IgD-negative memory B cell (primary cell): ENCODE measurements at regions not wholly inside any gene's neighbourhood (a gene's known extent, or its start where the extent isn't known, plus 50 kb on each side); places are given as distances from the start of the nearest gene placed in this dataset.

ENCODE experiments used
- H3K27ac Mint-ChIP-seq, 3 donors: one replicate each; pipeline ENCODE4 v1.8.0; 2020 to 2022; ENCODE audit warnings: mild to moderate bottlenecking in 3 of 3, mixed read lengths in 3 of 3, moderate library complexity in 1 of 3
- H3K27me3 Mint-ChIP-seq: one replicate; pipeline ENCODE4 v1.8.0; 2021; ENCODE audit warnings: mixed read lengths
- H3K36me3 Mint-ChIP-seq: one replicate; pipeline ENCODE4 v1.8.0; 2020; ENCODE audit warnings: mild to moderate bottlenecking, mixed read lengths
- H3K4me1 Mint-ChIP-seq, 3 donors: one replicate each; pipeline ENCODE4 v1.8.0; 2020 to 2022; ENCODE audit warnings: mixed read lengths in 3 of 3, mild to moderate bottlenecking in 1 of 3
- H3K4me3 Mint-ChIP-seq, 4 donors: one replicate each; pipeline ENCODE4 v1.8.0; 2020 to 2022; ENCODE audit warnings: mild to moderate bottlenecking in 4 of 4, mixed read lengths in 4 of 4, moderate library complexity in 3 of 4
- H3K9me3 Mint-ChIP-seq, 3 donors: one replicate each; pipeline ENCODE4 v1.8.0; 2020 to 2021; ENCODE audit warnings: mixed read lengths in 3 of 3, mild to moderate bottlenecking in 1 of 3

GRCh38 chr21:28336314-28336713 lies 656.4 kb downstream of the LTN1 start:
- peaks cover 3% of the 10 kb centered on the region for H3K27me3 Mint-ChIP-seq
- no peaks in the 10 kb centered on the region for H3K9me3 Mint-ChIP-seq
- no peak overlapping the region for H3K27ac Mint-ChIP-seq
- no peak overlapping the region for H3K4me3 Mint-ChIP-seq
- H3K36me3 Mint-ChIP-seq = no peaks in the 10 kb centered on the region
- peaks cover 0 to 1% (median 0%) of the 10 kb centered on the region in 3 donors for H3K4me1 Mint-ChIP-seq

- peaks cover 0 to 6% (median 0%) of the 10 kb centered on the region in 3 donors for H3K9me3 Mint-ChIP-seq
- H3K4me1 Mint-ChIP-seq = peaks cover 0 to 1% (median 0%) of the 10 kb centered on the region in 3 donors
- H3K27me3 Mint-ChIP-seq = no peaks in the 10 kb centered on the region
- no peak overlapping the region for H3K27ac Mint-ChIP-seq
- peaks cover 2% of the 10 kb centered on the region for H3K36me3 Mint-ChIP-seq
- no peak overlapping the region for H3K4me3 Mint-ChIP-seq
These were observed 658.3 kb downstream of the LTN1 start for GRCh38 chr21:28334407-28334806.

GRCh38 chr21:28333578-28334075 lies 659.0 kb downstream of the LTN1 start:
- H3K4me3 Mint-ChIP-seq = no peak overlapping the region
- no peaks in the 10 kb centered on the region for H3K4me1 Mint-ChIP-seq
- no peaks in the 10 kb centered on the region for H3K27me3 Mint-ChIP-seq
- H3K36me3 Mint-ChIP-seq = peaks cover 2% of the 10 kb centered on the region
- H3K27ac Mint-ChIP-seq = no peak overlapping the region
- peaks cover 0 to 6% (median 2%) of the 10 kb centered on the region in 3 donors for H3K9me3 Mint-ChIP-seq

- no peaks in the 10 kb centered on the region for H3K4me1 Mint-ChIP-seq
- no peak overlapping the region for H3K27ac Mint-ChIP-seq
- H3K27me3 Mint-ChIP-seq = no peaks in the 10 kb centered on the region
- H3K36me3 Mint-ChIP-seq = peaks cover 2% of the 10 kb centered on the region
- H3K4me3 Mint-ChIP-seq = no peak overlapping the region
- H3K9me3 Mint-ChIP-seq = peaks cover 0 to 6% (median 3%) of the 10 kb centered on the region in 3 donors
These were observed 659.9 kb downstream of the LTN1 start for GRCh38 chr21:28332796-28333195.

GRCh38 chr21:28325618-28326017 lies 667.1 kb downstream of the LTN1 start:
- H3K4me1 Mint-ChIP-seq = no peaks in the 10 kb centered on the region
- H3K9me3 Mint-ChIP-seq = peaks cover 3 to 19% (median 6%) of the 10 kb centered on the region in 3 donors

GRCh38 chr21:28324690-28325089 lies 668.0 kb downstream of the LTN1 start:
- Mint-ChIP-seq H3K36me3 (no peaks in the 10 kb centered on the region), H3K4me1 (no peaks in the 10 kb centered on the region), H3K27me3 (no peaks in the 10 kb centered on the region), H3K27ac (peak overlapping the region in 1 of 3 donors; percentile 22), H3K4me3 (no peak overlapping the region), H3K9me3 (peaks cover under 1 to 22% (median 6%) of the 10 kb centered on the region in 3 donors)

More at GRCh38 chr21:28325618-28326017, 667.1 kb downstream of the LTN1 start:
- Mint-ChIP-seq H3K4me3 (no peak overlapping the region), H3K27ac (no peak overlapping the region), H3K36me3 (no peaks in the 10 kb centered on the region), H3K27me3 (no peaks in the 10 kb centered on the region)

GRCh38 chr21:28317177-28317950 lies 675.3 kb downstream of the LTN1 start:
- Mint-ChIP-seq H3K9me3 (peaks cover 0 to 15% (median 6%) of the 10 kb centered on the region in 3 donors), H3K27me3 (no peaks in the 10 kb centered on the region), H3K36me3 (peaks cover 1% of the 10 kb centered on the region), H3K4me3 (no peak overlapping the region), H3K4me1 (no peaks in the 10 kb centered on the region), H3K27ac (no peak overlapping the region)

- H3K27me3 Mint-ChIP-seq = no peaks in the 10 kb centered on the region
These were observed 681.1 kb downstream of the LTN1 start for GRCh38 chr21:28311411-28312190.

GRCh38 chr21:28310711-28311110 lies 682.0 kb downstream of the LTN1 start:
- H3K4me3 Mint-ChIP-seq = no peak overlapping the region
- peaks cover 1% of the 10 kb centered on the region for H3K36me3 Mint-ChIP-seq
- H3K27ac Mint-ChIP-seq = no peak overlapping the region
- H3K9me3 Mint-ChIP-seq = peaks cover 0 to 8% (median 5%) of the 10 kb centered on the region in 3 donors
- no peaks in the 10 kb centered on the region for H3K27me3 Mint-ChIP-seq
- H3K4me1 Mint-ChIP-seq = no peaks in the 10 kb centered on the region

More at GRCh38 chr21:28311411-28312190, 681.1 kb downstream of the LTN1 start:
- no peak overlapping the region for H3K27ac Mint-ChIP-seq
- H3K4me1 Mint-ChIP-seq = no peaks in the 10 kb centered on the region
- peaks cover 1% of the 10 kb centered on the region for H3K36me3 Mint-ChIP-seq
- H3K9me3 Mint-ChIP-seq = peaks cover 0 to 8% (median 5%) of the 10 kb centered on the region in 3 donors
- no peak overlapping the region for H3K4me3 Mint-ChIP-seq

- Mint-ChIP-seq H3K27me3 (no peaks in the 10 kb centered on the region), H3K4me1 (no peaks in the 10 kb centered on the region), H3K27ac (no peak overlapping the region), H3K9me3 (peaks cover 0 to 8% (median 5%) of the 10 kb centered on the region in 3 donors), H3K4me3 (no peak overlapping the region), H3K36me3 (peaks cover 1% of the 10 kb centered on the region)
These were observed 682.4 kb downstream of the LTN1 start for GRCh38 chr21:28310171-28310685.

GRCh38 chr21:28309596-28309995 lies 683.1 kb downstream of the LTN1 start:
- peaks cover 0 to 8% (median 5%) of the 10 kb centered on the region in 3 donors for H3K9me3 Mint-ChIP-seq
- H3K4me1 Mint-ChIP-seq = no peaks in the 10 kb centered on the region
- no peak overlapping the region for H3K27ac Mint-ChIP-seq
- H3K27me3 Mint-ChIP-seq = no peaks in the 10 kb centered on the region
- H3K4me3 Mint-ChIP-seq = no peak overlapping the region
- peaks cover 1% of the 10 kb centered on the region for H3K36me3 Mint-ChIP-seq

GRCh38 chr21:28308516-28308915 lies 684.2 kb downstream of the LTN1 start:
- Mint-ChIP-seq H3K36me3 (peaks cover 1% of the 10 kb centered on the region), H3K4me3 (no peak overlapping the region), H3K27ac (no peak overlapping the region), H3K9me3 (peaks cover 0 to 8% (median 5%) of the 10 kb centered on the region in 3 donors), H3K27me3 (no peaks in the 10 kb centered on the region), H3K4me1 (no peaks in the 10 kb centered on the region)

- no peaks in the 10 kb centered on the region for H3K27me3 Mint-ChIP-seq
- H3K4me1 Mint-ChIP-seq = no peaks in the 10 kb centered on the region
- no peak overlapping the region for H3K27ac Mint-ChIP-seq
- peaks cover 0 to 4% (median 0%) of the 10 kb centered on the region in 3 donors for H3K9me3 Mint-ChIP-seq
- H3K4me3 Mint-ChIP-seq = no peak overlapping the region
- H3K36me3 Mint-ChIP-seq = no peaks in the 10 kb centered on the region
These were observed 692.7 kb downstream of the LTN1 start for GRCh38 chr21:28299946-28300345.

- Mint-ChIP-seq H3K27me3 (no peaks in the 10 kb centered on the region), H3K9me3 (peaks cover 0 to 4% (median 0%) of the 10 kb centered on the region in 3 donors)
These were observed 694.4 kb downstream of the LTN1 start for GRCh38 chr21:28298251-28298672.

GRCh38 chr21:28294051-28294450 lies 698.6 kb downstream of the LTN1 start:
- Mint-ChIP-seq H3K27me3 (no peaks in the 10 kb centered on the region), H3K36me3 (no peaks in the 10 kb centered on the region), H3K9me3 (peaks cover 0 to 7% (median 4%) of the 10 kb centered on the region in 3 donors), H3K4me3 (no peak overlapping the region), H3K4me1 (no peaks in the 10 kb centered on the region), H3K27ac (no peak overlapping the region)

More at GRCh38 chr21:28298251-28298672, 694.4 kb downstream of the LTN1 start:
- Mint-ChIP-seq H3K27ac (no peak overlapping the region), H3K4me3 (no peak overlapping the region), H3K36me3 (no peaks in the 10 kb centered on the region), H3K4me1 (no peaks in the 10 kb centered on the region)
